Renal pelvis (tissue), 1 donor: ENCODE measurements at regions not wholly inside any gene's neighbourhood (a gene's known extent, or its start where the extent isn't known, plus 50 kb on each side); places are given as distances from the start of the nearest gene placed in this dataset.
"Not testable (repeated sequence)": the region's sequence is repeated elsewhere in the genome, so short reads cannot be mapped to it uniquely, and the experiment has no call there.

Experiments used
- DNase-seq: peaks from one replicate; pipeline ENCODE4 v3.0.0-alpha.2; 2013

DNA sequence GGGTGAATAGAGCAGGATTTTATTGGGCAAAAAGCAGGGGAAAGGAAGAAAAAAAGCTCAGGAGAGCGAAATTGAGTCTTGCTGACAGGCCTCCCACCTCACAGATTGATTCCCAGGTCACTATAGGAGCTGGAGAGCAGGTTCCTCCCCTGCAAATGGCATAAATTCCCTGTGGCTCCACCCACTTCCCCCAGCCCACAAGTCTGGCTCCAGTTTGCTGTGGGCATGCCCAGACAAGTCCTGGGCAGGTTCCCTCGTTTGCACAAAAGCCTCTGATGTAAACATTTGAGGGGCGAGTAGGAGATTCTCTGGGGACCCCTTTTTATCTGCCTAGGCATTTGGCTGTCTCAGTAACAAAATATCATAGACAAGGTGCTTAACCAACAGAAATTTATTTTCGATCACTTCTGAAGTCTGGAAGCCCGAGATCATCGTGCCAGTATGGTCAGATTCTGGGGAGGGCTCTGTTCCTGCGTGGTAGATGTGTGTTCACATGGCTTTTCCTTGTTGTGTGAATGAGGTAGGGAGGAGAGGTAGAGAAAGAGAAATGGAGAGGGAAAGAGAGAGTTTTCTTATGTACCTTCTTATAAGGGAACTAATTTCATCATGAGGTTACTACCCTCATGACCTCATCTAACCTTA is 614.5 kb downstream of the MAT2B start:
- peak; percentile 22 for DNase-seq

DNA sequence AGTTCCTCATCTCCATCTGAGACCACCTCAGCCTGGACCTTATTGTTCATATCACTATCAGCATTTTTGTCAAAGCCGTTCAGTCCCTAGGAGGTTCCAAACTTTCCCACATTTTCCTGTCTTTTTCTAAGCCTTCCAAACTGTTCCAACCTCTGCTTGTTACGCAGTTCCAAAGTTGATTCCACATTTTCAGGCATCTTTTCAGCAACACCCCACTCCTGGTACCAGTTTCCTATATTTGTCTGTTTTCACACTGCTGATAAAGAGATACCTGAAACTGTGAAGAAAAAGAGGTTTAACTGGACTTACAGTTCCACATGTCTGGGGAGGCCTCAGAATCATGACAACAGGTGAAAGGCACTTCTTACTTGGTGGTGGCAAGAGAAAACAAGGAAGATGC is 622.1 kb downstream of the MAT2B start:
- DNase-seq = no peak

DNA sequence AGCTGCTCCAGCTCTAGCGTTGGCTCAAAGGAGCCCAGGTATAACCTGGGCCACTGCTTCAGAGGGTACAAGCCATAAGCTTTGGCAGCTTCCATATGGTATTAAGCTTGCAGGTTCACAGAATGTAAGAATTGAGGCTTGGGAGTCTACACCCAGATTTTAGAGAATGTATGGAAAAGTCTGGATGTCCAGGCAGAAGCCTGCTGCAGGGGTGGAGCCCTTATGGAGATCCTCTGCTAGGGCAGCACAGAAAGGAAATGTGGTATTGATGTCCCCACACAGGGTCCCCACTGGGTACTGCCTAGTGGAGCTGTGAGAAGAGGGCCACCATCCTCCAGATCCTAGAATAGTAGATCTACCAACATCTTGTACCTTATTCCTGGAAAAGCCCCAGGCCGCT is 626.9 kb downstream of the MAT2B start:
- no peak for DNase-seq

DNA sequence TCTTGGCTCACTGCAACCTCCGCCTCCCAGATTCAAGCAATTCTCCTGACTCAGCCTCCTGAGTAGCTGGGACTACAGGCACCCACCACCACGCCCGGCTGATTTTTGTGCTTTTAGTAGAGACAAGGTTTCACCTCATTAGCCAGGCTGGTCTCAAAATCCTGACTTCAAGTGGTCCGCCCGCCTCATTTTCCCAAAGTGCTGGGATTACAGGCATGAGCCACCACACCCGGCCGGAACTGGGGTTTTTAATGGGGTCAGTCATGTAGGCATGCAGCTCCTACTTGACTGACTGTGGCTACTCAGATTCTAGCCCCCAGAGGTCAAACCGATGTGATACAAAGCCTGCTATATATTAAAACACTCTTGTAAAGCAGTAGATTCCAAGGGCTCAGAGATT is 631.7 kb downstream of the MAT2B start:
- no peak for DNase-seq

- no peak for DNase-seq
Measured at GRCh38 chr5:164139423-164139822, 634.0 kb downstream of the MAT2B start.

DNA sequence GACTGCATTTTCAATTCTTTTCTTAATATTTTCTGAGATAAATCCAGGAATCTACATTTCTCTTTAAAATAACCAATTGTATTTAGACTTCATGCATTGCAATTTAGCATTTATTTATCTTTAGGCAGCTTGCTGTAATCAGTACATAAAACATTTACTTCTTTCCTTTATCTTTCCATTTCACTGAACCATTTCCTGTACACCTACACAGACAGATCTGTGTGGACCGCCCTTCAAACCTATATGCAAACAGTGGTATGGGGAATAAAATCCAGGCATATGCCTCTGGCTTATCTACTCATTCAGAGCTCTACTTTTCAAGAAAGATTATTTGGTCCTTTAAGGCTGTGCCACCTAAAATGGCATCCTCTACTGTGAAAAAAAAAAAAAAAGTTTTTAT is 640.0 kb downstream of the MAT2B start:
- no peak for DNase-seq

DNA sequence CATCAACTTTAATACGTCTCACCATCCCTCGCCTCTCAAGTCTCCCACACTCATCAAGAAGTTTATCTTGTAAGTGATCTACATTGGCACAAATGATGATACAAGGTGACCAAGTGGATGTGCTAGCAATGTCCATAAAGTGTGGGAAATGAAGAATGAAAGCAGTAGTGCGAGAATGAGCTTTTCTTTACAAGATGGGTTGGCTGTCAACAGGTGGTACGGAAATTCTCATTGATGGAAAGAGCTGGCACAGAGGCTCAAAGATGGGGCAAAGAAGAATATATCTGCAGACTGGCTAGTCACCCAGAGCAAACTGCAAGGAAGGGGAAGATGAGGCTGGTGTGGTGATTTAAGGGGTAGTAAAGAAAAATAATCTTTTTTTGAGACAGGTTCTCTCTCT is 640.8 kb downstream of the MAT2B start:
- DNase-seq = no peak

DNA sequence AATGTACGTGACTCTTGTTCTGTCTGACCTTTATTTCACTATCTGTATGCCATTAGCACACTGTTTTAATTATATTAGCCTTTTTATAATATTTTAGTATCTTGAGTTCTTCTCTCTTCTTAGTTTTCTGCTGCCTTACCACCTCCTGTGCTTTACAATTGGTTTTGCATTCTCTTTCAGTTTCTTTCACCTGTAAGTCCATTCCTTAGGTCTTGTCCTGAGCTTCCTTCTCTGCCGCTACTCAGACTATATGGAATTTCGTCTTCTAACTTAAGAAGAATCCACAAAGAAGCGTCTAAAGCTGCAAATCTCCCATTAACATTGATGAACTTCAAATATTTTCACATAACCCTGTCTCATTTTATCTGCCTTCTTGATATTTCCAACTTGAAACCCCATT is 642.9 kb downstream of the MAT2B start:
- DNase-seq = no peak

DNA sequence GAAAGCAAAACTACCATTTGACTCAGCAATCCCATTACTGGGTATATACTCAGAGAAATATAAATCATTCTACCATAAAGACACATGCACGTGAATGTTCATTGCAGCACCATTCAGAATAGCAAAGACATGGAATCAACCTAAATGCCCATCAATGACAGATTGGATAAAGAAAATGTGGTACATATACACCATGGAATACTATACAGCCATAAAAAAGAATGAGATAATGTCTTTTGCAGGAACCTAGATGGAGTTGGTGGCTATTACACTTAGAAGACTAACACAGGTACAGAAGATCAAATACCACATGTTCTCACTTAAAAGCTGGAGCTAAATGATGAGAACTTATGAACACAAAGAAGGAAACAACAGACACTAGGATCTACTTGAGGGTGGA is 647.1 kb downstream of the MAT2B start:
- DNase-seq = not testable (repeated sequence)

GRCh38 chr5:164153469-164154172 is 648.2 kb downstream of the MAT2B start:
- DNase-seq = no peak

- DNase-seq = no peak
Measured at GRCh38 chr5:164170814-164171213, 665.4 kb downstream of the MAT2B start.

DNA sequence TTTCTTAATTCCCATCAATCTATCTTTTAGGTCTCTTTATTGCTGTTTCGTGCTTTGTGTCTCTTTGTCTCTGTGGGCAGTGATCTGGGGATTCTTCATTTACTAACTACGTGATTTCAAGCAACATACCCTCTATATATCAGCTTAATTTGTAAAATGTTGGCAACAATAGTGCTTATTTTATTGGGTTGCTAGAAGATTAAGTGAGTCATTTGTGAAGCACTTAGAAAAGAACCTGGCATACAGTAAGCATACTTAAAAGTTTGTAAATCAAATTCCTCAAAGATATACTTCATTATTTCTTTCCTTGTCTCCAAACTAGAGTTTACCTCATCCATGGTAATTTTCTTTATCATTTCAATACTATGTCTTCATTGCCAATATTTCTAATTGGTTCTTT is 669.7 kb downstream of the MAT2B start:
- no peak for DNase-seq

GRCh38 chr5:164179406-164179805 is 674.0 kb downstream of the MAT2B start:
- no peak for DNase-seq

DNA sequence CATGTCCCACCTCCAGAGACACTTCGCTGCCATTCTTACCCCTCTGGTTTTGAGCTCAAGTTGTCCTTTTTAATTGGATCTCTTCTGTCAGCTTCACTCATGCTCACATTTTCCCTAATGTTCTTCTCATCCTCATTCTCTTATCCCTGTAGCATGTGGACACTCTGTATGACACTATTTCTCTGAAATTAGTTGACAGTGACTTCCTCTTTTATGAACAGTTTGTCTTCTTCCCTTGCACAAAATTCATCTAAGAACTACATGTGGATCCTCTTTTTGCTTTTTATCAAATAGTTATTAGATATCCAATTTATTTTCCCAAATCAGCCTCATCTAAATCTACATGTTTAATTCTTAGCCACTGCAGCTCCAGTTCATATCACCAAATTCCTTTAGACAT is 676.2 kb downstream of the MAT2B start:
- no peak for DNase-seq

DNA sequence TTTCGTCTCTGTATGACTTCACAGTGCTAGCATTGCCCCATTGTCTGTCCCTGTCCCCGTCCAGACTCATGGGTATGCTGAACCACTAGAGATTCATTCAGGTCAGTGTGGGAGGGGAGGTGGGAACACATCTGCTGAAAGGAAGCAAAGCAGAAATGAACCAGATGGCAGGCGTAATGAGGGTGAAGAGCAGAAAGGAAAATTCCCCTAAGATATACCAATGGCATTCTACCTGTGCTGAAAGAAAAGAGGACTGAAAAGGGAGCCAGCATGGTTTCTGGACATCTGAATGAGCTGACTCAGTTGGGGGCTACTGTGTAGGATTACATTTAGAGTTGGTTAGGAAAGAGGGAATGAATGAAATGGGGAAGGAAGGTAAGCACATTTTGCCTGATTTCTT is 678.7 kb downstream of the MAT2B start:
- no peak for DNase-seq

DNA sequence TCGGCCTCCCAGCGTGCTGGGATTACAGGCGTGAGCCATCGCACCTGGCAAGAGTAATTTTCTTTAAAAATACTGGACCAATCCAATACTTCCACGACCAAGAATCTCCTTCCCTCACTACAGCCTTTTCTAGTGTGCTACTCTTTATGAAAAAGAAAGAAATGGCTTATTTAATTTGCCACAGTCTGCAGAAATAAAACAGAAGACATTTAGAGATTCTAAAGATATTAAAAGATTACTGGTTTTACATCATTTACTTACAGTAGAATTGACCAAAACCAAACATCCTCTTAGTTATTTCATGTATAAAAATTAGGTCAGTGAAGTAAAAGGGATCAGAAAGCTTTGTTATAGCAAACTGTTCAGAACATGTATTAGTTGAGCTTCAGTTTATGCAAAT is 679.6 kb downstream of the MAT2B start:
- DNase-seq = no peak

- no peak for DNase-seq
Measured at GRCh38 chr5:164186550-164186949, 681.1 kb downstream of the MAT2B start.

- no peak for DNase-seq
Measured at GRCh38 chr5:164187785-164188184, 682.4 kb downstream of the MAT2B start.

DNA sequence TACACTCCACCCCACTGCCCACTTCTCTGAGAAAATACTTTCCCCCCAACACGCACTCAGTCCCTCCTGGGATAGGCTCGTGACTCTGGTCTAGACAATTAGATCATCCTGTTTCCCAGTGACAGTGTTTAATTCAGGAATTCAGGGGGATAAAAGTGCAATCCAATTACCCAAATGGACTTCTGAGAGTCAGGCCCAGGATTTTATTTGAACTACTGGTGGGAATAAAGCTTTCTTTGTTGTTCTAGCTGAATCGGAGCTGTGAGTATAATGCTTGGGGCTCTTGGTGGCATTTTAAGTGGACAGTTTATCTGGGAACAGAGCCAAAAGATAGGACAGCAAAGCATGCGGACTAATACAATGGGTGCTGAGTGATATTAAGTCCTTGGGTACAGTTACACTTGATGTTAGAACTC is 683.3 kb downstream of the MAT2B start:
- DNase-seq = no peak

GRCh38 chr5:164191240-164191639 is 685.8 kb downstream of the MAT2B start:
- no peak for DNase-seq

GRCh38 chr5:164202338-164202737 is 696.9 kb downstream of the MAT2B start:
- DNase-seq = no peak

GRCh38 chr5:164203581-164204225 is 698.3 kb downstream of the MAT2B start:
- no peak for DNase-seq

GRCh38 chr5:164204338-164204946 is 699.0 kb downstream of the MAT2B start:
- DNase-seq = no peak
